ENCODE measurements at regions not wholly inside any gene's neighbourhood (a gene's known extent, or its start where the extent isn't known, plus 50 kb on each side); places are given as distances from the start of the nearest gene placed in this dataset.

- TF ChIP-seq, protein P1, sequence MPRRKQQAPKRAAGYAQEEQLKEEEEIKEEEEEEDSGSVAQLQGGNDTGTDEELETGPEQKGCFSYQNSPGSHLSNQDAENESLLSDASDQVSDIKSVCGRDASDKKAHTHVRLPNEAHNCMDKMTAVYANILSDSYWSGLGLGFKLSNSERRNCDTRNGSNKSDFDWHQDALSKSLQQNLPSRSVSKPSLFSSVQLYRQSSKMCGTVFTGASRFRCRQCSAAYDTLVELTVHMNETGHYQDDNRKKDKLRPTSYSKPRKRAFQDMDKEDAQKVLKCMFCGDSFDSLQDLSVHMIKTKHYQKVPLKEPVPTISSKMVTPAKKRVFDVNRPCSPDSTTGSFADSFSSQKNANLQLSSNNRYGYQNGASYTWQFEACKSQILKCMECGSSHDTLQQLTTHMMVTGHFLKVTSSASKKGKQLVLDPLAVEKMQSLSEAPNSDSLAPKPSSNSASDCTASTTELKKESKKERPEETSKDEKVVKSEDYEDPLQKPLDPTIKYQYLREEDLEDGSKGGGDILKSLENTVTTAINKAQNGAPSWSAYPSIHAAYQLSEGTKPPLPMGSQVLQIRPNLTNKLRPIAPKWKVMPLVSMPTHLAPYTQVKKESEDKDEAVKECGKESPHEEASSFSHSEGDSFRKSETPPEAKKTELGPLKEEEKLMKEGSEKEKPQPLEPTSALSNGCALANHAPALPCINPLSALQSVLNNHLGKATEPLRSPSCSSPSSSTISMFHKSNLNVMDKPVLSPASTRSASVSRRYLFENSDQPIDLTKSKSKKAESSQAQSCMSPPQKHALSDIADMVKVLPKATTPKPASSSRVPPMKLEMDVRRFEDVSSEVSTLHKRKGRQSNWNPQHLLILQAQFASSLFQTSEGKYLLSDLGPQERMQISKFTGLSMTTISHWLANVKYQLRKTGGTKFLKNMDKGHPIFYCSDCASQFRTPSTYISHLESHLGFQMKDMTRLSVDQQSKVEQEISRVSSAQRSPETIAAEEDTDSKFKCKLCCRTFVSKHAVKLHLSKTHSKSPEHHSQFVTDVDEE (CRISPR knock-in tag; IDR thresholded peaks at IDR 0.05) = no peak
- TF ChIP-seq TOX (CRISPR knock-in tag; IDR thresholded peaks at IDR 0.05; ENCODE audit: borderline replicate concordance) = no peak
- TF ChIP-seq ZNF70 (CRISPR knock-in tag; IDR thresholded peaks at IDR 0.05) = no peak
- no peak for TF ChIP-seq SNAI2 (CRISPR knock-in tag; IDR thresholded peaks at IDR 0.05)
These were observed 345.6 kb upstream of the B3GAT1 start (continued) for GRCh38 chr11:134757633-134758032.

DNA sequence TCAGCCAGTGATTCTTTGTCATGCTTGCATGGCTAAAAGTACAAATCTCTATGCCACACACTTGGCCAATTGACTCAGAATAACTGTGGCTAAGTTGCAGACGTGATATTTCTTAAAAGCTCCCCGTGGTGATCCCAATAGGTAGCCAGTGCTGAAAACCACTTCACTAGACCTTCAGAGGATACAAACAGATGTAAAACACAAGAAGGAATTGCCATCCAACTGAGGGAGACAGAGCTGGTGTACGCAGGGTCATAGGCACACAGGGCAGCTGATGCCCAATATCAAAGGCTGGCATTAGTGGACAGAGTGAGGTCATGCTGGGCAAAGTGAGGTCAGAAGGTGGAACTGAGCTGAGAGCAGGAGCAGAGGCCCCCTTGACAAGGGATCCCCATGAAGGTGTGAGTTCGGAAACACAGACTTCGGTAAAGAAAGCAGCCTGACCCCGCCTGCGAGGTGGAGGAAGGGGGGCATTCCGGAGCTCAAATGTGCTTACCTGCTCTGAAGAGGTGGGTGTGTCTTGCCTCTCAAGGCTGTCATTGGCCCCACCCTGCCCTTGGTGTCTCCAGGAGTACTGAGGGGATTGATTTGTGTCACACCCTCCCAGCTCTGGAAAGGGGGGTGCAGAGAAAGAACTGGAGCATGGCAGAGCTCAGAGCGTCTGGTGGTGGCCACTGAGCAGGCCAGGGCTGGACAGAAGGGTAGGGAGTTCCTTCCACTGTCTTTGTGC is 344.9 kb upstream of the B3GAT1 start:
- TF ChIP-seq BACH2 (CRISPR knock-in tag; IDR thresholded peaks at IDR 0.05; ENCODE audit: borderline replicate concordance) = no peak
- no peak for ATAC-seq

GRCh38 chr11:134755535-134755934 is 343.5 kb upstream of the B3GAT1 start:
- TF ChIP-seq RARB (CRISPR knock-in tag; IDR thresholded peaks at IDR 0.05) = no peak
- TF ChIP-seq ZC3H10 (CRISPR knock-in tag; IDR thresholded peaks at IDR 0.05) = no peak
- no peak for TF ChIP-seq OSR1 (CRISPR knock-in tag; IDR thresholded peaks at IDR 0.05)
- TF ChIP-seq ZNF70 (CRISPR knock-in tag; IDR thresholded peaks at IDR 0.05) = no peak
- no peak for TF ChIP-seq GLIS3 (CRISPR knock-in tag; IDR thresholded peaks at IDR 0.05)
- no peak for TF ChIP-seq TCF4 (CRISPR knock-in tag; IDR thresholded peaks at IDR 0.05; ENCODE audit: borderline replicate concordance)
- no peak for TF ChIP-seq SNAI2 (CRISPR knock-in tag; IDR thresholded peaks at IDR 0.05)
- no peak for TF ChIP-seq ZFP30 (CRISPR knock-in tag; IDR thresholded peaks at IDR 0.05)
- TF ChIP-seq, protein P1 (CRISPR knock-in tag; IDR thresholded peaks at IDR 0.05) = no peak
- TF ChIP-seq ARNTL (CRISPR knock-in tag; IDR thresholded peaks at IDR 0.05; ENCODE audit: borderline replicate concordance, low read depth) = no peak
- TF ChIP-seq TOX (CRISPR knock-in tag; IDR thresholded peaks at IDR 0.05; ENCODE audit: borderline replicate concordance) = no peak
- no peak for TF ChIP-seq CSDC2 (CRISPR knock-in tag; IDR thresholded peaks at IDR 0.05)
- TF ChIP-seq BACH2 (CRISPR knock-in tag; IDR thresholded peaks at IDR 0.05; ENCODE audit: borderline replicate concordance) = no peak
- no peak for TF ChIP-seq ZFP3 (CRISPR knock-in tag; IDR thresholded peaks at IDR 0.05)
- no peak for TF ChIP-seq PATZ1 (CRISPR knock-in tag; IDR thresholded peaks at IDR 0.05; ENCODE audit: borderline replicate concordance)
- no peak for TF ChIP-seq ESRRG (CRISPR knock-in tag; IDR thresholded peaks at IDR 0.05)
- TF ChIP-seq, protein P2, sequence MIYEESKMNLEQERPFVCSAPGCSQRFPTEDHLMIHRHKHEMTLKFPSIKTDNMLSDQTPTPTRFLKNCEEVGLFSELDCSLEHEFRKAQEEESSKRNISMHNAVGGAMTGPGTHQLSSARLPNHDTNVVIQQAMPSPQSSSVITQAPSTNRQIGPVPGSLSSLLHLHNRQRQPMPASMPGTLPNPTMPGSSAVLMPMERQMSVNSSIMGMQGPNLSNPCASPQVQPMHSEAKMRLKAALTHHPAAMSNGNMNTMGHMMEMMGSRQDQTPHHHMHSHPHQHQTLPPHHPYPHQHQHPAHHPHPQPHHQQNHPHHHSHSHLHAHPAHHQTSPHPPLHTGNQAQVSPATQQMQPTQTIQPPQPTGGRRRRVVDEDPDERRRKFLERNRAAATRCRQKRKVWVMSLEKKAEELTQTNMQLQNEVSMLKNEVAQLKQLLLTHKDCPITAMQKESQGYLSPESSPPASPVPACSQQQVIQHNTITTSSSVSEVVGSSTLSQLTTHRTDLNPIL (CRISPR knock-in tag; IDR thresholded peaks at IDR 0.05; ENCODE audit: low read depth) = no peak
- TF ChIP-seq ZNF565 (CRISPR knock-in tag; conservative IDR thresholded peaks at IDR 0.05; ENCODE audit: low read depth) = no peak
- no peak for TF ChIP-seq PPARA (CRISPR knock-in tag; IDR thresholded peaks at IDR 0.05; ENCODE audit: borderline replicate concordance)
- TF ChIP-seq CSRNP3 (CRISPR knock-in tag; IDR thresholded peaks at IDR 0.05) = no peak
- ATAC-seq = no peak
